Loucy (cell line): ENCODE measurements at regions not wholly inside any gene's neighbourhood (a gene's known extent, or its start where the extent isn't known, plus 50 kb on each side); places are given as distances from the start of the nearest gene placed in this dataset.

Experiments used
- CTCF ChIP-seq: fragments of 200-600 bp; sonication (generic); conservative IDR thresholded peaks from 2 replicates; pipeline ENCODE4 v1.5.1; 2014; ENCODE audit warnings: mild to moderate bottlenecking, antibody characterized with exemption, low read length
- EZH2phosphoT487 ChIP-seq: fragments of 200-600 bp; IDR thresholded peaks from 2 replicates; pipeline ENCODE4 v1.6.1; 2018; ENCODE audit warnings: antibody characterized with exemption, mild to moderate bottlenecking, moderate library complexity, borderline replicate concordance

GRCh38 chr9:88810826-88811225 is 180.4 kb upstream of the S1PR3 start:
- TF ChIP-seq CTCF = no peak
- no peak for TF ChIP-seq EZH2phosphoT487
